ENCODE measurements at regions not wholly inside any gene's neighbourhood (a gene's known extent, or its start where the extent isn't known, plus 50 kb on each side); places are given as distances from the start of the nearest gene placed in this dataset.
"Not testable (repeated sequence)": the region's sequence is repeated elsewhere in the genome, so short reads cannot be mapped to it uniquely, and the experiment has no call there.

DNA sequence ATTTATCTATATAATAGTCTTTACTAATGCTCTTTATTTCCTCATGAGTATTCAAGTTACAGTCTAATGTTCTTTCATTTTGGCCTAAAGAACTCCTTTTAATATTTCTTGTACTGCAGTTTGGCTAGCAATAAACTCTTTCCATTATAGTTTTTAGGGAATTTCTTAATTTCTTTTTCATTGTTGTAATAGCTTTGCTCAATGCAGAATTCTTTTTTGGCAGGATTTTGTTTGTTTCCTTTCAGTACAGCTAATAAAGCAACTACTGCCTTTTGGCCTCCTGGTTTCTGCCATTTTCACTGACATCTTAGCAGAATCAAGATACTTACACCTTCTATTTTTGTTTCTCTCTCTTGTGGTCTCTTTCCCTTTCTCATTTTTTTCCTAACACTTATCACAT is 390.4 kb upstream of the RGPD4 start:
- DNase-seq (ENCODE audit: low spot score) (no peak), FAIRE-seq (no peak)

DNA sequence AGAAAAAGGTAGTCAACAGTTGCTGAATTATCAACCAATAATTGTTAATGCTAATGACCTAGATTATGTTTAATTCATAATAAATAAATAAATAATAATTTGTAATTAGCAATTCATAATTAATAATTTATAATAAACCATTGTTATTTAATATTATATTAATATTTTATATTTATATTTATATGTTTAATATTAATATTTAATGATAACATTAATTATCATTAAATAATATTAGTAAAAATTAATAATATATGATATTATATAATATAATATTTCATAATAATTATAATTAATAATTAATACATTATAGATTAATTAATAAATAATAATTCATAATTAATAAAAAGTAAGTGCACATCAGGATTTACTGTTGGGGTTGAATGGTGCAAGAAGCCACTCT is 389.4 kb upstream of the RGPD4 start:
- FAIRE-seq, result peak; percentile 96
- DNase-seq (ENCODE audit: low spot score), result no peak

- DNase-seq (ENCODE audit: low spot score) (no peak), FAIRE-seq (no peak)
Observed at GRCh38 chr2:107437807-107438206, 388.9 kb upstream of the RGPD4 start.

GRCh38 chr2:107448160-107448559 is 378.5 kb upstream of the RGPD4 start:
- no peak for FAIRE-seq
- no peak for DNase-seq (ENCODE audit: low spot score)

GRCh38 chr2:107461301-107461700 is 365.4 kb upstream of the RGPD4 start:
- FAIRE-seq (no peak), DNase-seq (ENCODE audit: low spot score) (no peak)

DNA sequence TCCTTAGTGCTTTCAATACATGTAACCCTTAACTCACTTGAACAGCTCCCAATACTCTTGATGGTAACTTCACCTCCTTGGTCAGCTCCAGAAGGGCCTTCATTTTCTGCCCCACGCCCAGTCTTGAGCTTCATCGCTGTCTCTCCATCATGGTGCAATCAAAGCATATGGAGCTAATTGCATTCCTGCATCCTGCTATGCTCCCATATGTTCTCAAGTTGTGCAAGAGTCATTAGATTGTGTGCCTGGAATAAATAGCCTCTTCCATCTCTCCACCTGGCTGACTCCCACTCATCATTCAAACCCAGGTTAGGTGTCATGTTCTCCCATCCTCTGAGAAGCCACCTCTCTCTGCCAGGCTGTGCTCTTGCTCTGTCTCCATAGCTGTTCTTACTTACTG is 364.5 kb upstream of the RGPD4 start:
- DNase-seq (ENCODE audit: low spot score), result no peak

DNA sequence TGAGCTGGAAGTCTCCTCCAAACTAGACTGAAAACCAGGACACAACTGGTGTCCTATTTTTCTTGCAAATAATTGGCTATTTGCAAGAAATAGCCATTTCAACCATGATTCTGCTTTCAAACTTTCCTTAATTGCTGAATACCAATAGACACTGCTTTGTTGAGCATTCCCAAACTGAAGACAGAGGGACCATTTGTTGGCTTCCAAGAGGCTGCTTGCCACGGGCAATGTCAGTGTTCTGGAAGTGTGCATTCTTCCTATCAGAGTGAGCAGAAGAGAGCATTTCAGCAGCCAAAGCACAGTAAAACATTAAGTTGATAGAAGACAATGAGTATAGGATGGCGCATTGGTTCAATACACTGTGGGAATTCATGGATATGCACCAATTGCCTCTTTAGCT is 360.5 kb upstream of the RGPD4 start:
- no peak for FAIRE-seq
- no peak for DNase-seq (ENCODE audit: low spot score)

More for the DNA sequence above, 364.5 kb upstream of the RGPD4 start:
- no peak for FAIRE-seq

- FAIRE-seq (no peak), DNase-seq (ENCODE audit: low spot score) (no peak)
Observed at GRCh38 chr2:107466984-107467773, 359.5 kb upstream of the RGPD4 start.

DNA sequence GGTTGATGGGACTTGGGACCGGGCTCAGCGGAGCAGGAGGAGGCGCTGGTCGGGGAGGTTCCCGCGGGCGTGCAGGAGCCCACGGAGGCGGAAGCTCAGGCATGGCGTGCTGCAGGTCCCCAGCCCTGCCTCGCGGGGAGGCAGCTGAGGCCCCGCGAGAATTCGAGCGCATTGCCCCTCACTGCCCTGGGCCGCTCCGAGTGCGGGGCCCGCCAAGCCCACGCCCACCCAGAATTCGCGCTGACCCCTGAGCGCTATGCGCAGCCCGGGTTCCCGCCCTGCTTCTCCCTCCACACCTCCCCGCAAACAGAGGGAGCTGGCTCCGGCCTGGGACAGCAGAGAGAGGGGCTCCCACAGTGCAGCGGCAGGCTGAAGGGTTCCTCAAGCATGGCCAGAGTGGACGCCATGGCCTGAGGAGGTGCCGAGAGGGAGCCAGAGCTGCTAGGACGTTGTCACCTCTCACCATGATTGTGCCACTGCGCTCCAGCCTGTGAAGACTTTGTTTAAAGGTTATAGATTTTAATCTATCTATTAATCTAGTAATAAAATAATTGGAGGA is 357.2 kb upstream of the RGPD4 start:
- FAIRE-seq, result no peak

DNA sequence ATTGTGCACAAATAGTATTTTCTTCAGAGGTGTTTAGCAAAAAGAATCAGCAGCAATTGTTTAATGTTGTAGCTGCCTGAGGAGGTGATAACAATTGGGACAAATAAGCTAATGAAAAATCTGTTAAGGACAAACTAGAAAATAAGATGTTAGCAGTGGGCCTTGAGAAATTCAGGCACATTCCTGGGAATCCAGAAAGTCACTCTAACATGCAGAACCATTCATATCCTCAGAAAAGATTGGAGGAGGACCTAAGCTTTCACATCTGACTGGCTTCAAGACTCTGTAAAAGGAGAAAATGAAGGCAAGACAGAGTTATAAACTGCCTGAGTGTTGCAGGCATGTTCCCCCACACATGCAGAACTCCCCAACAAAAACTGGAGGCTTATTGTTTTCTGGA is 353.5 kb upstream of the RGPD4 start:
- DNase-seq (ENCODE audit: low spot score), result no peak
- FAIRE-seq, result no peak

More for the DNA sequence above, 357.2 kb upstream of the RGPD4 start:
- no peak for DNase-seq (ENCODE audit: low spot score)

DNA sequence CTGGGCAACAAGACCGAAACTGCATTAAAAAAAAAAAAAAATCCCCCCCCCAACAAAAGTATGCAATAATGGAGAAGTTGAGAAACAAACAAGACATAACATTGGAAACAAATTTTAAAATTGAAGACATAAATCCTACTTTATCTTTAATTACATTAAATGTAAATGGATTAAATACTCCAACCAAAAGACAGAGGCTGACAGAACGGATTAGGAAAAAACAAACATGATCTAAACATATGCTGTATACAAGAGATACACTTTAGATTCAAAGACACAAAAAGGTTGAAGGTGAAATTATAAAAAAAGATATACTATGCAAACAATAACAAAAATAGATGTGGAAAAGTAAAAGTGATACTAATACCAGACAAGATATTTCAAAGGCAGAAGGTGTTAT is 350.8 kb upstream of the RGPD4 start:
- FAIRE-seq (no peak), DNase-seq (ENCODE audit: low spot score) (no peak)

GRCh38 chr2:107502539-107502938 is 324.2 kb upstream of the RGPD4 start:
- no peak for DNase-seq (ENCODE audit: low spot score)

GRCh38 chr2:107511970-107512789 is 314.5 kb upstream of the RGPD4 start:
- DNase-seq (ENCODE audit: low spot score), result no peak
- FAIRE-seq, result no peak

More at GRCh38 chr2:107502539-107502938, 324.2 kb upstream of the RGPD4 start:
- no peak for FAIRE-seq

DNA sequence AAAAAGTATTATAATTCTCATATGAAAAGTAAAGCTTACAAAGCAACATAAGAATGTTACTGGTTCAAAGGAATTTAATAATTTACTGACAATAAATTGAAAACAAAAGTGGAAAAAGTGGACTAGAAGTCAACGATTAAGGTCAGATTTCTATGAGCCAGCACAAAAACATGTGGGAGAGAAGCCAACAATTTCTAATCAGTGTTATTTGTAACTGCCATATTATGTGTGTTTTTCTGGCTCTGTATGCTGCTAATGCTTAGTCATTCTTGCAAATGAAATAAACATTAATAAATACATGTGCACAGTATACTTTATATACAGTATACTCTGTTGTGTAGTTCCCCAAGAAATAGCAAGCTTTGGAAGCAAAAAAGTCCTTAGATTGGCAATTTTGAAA is 301.3 kb upstream of the RGPD4 start:
- FAIRE-seq (no peak), DNase-seq (ENCODE audit: low spot score) (no peak)

DNA sequence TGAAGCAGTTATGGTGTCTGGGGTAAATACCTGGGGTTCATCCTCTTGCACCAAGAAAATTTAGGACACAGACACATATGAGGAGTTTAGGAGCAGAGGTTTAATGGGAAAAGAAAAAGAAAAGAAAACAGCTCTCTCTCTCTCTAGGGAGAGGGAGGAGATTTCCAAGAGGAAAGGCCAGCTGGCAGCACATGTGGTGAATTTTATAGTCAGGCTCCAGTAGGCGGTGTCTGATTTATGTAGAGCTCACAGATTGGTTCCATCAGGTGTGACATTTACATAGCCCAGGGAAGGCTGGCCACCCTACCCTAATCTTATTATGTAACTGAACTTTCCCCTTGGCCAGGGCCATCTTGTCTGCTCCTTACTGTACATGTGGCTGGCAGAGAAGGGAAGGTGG is 297.5 kb upstream of the RGPD4 start:
- DNase-seq (ENCODE audit: low spot score) (no peak), FAIRE-seq (no peak)

GRCh38 chr2:107530046-107530445 is 296.6 kb upstream of the RGPD4 start:
- no peak for FAIRE-seq
- no peak for DNase-seq (ENCODE audit: low spot score)

DNA sequence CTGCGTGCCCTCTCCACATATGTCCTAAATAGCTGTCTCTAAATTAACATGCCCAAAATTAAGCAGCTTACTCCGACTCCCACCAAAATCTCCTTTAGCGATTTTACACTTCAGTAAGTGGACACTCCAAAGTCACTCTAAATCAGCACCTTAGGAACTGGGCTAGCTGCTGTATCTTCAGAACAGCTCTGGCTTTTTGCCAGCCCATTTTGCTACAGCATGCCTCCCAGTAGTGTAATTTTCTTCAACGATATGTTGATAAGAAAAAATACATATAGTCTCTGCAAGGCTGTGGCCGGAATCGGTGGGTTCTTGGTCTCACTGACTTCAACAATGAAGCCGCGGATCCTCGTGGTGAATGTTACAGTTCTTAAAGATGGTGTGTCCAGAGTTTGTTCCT is 291.8 kb upstream of the RGPD4 start:
- FAIRE-seq (no peak), DNase-seq (ENCODE audit: low spot score) (no peak)

DNA sequence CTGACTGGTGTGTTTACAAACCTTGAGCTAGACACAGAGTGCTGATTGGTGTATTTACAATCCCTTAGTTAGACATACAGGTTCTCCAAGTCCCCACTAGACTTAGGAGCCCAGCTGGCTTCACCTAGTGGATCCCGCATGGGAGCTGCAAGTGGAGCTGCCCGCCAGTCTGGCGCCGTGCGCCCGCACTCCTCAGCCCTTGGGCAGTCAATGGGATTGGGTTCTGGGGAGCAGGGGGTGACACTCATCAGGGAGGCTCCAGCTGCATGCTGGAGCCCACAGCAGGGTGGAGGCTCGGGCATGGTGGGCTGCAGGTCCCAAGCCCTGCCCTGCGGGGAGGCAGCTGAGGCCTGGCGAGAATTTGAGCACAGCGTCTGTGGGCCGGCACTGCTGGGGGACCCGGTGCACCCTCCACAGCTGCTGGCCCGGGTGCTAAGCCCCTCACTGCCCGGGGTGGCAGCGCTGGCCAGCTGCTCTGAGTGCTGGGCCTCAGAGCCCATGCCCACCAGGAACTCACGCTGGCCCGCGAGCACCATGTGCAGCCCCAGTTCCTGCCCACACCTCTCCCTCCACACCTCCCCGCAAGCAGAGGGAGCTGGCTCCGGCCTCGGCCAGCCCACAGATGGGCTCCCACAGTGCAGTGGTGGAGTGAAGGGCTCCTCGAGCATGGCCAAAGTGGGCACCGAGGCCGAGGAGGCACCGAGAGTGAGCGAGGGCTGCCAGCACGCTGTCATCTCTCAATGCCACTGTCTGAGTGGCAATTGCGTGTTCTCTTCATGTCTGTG is 290.6 kb upstream of the RGPD4 start:
- not testable (repeated sequence) for DNase-seq (ENCODE audit: low spot score); FAIRE-seq

DNA sequence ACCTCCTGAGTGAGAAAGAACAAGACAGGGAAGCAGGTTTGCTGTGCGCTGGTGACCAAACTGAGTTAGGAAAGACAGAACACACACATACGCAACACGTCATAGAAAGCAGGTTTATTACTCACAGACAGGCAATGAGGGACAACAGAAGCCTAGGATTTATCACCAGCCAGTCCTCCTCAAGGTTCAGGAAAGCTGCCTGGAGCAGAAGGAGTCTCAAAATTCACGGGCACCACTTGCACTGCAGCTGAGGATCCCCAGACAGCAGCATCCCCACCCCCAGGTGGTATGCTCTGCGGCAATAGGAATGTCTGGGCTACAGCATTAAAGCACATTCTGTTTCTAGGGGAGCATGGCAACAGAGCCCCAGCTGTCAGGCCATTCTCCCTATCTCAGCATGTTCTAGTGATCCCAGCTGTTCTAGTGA is 284.4 kb upstream of the RGPD4 start:
- FAIRE-seq (no peak), DNase-seq (ENCODE audit: low spot score) (no peak)

- no peak for DNase-seq (ENCODE audit: low spot score)
- no peak for FAIRE-seq
Observed at GRCh38 chr2:107543793-107544192, 282.9 kb upstream of the RGPD4 start.

GRCh38 chr2:107545066-107545465 is 281.6 kb upstream of the RGPD4 start:
- FAIRE-seq, result no peak

More at GRCh38 chr2:107545066-107545465, 281.6 kb upstream of the RGPD4 start:
- no peak for DNase-seq (ENCODE audit: low spot score)
